Transverse colon (tissue), 4 donors: ENCODE measurements at regions not wholly inside any gene's neighbourhood (a gene's known extent, or its start where the extent isn't known, plus 50 kb on each side); places are given as distances from the start of the nearest gene placed in this dataset.

Experiments used
- DNase-seq: peaks from one replicate; pipeline ENCODE4 v3.0.0-alpha.2; 2019
- H3K27ac ChIP-seq, 4 donors: fragments of 200-600 bp; sonication (generic); 2 replicates each; pipeline ENCODE4 v1.5.1; 2016 to 2018; ENCODE audit warnings: inconsistent platforms in 4 of 4
- H3K27me3 ChIP-seq: fragments of 200-600 bp; sonication (generic); 2 replicates; pipeline ENCODE4 v1.5.1; 2017; ENCODE audit warnings: inconsistent platforms
- H3K36me3 ChIP-seq, 4 donors: fragments of 200-600 bp; sonication (generic); 2 replicates each; pipeline ENCODE4 v1.5.1; 2017 to 2019; ENCODE audit warnings: inconsistent platforms in 4 of 4
- H3K4me1 ChIP-seq, 4 donors: fragments of 200-600 bp; sonication (generic); 2 replicates each; pipeline ENCODE4 v1.5.1; 2017 to 2020; ENCODE audit warnings: inconsistent platforms in 4 of 4
- H3K4me3 ChIP-seq, 4 donors: fragments of 200-600 bp; sonication (generic); 1 replicate in 1 of 4; 2 replicates in 3 of 4; pipeline versions ENCODE4 v1.5.1 to v1.6.1; 2017 to 2019; ENCODE audit warnings: inconsistent platforms in 4 of 4
- H3K9me3 ChIP-seq, 2 donors: fragments of 200-600 bp; sonication (generic); 2 replicates each; pipeline ENCODE4 v1.5.1; 2017 to 2019; ENCODE audit warnings: inconsistent platforms in 2 of 2
- CTCF ChIP-seq, 5 experiments: fragments of 200-600 bp in 3 of 5; fragments of 450-650 bp in 2 of 5; sonication (generic) in 3 of 5; IDR thresholded peaks; 1 replicate in 2 of 5; 2 replicates in 3 of 5; pipeline ENCODE4 v1.5.1; 2016 to 2017; ENCODE audit warnings: antibody characterized with exemption in 5 of 5, inconsistent platforms in 3 of 5, mild to moderate bottlenecking in 2 of 5, moderate library complexity in 1 of 5
- EP300 ChIP-seq: sonication (generic); formaldehyde crosslinking; IDR thresholded peaks from one replicate; pipeline ENCODE4 v1.6.1; 2017; ENCODE audit warnings: antibody characterized with exemption, low read depth
- POLR2A ChIP-seq: fragments of 450-650 bp; IDR thresholded peaks from one replicate; pipeline ENCODE4 v1.6.1; 2016; ENCODE audit warnings: antibody characterized with exemption, mild to moderate bottlenecking, moderate library complexity
- POLR2AphosphoS5 ChIP-seq, 3 donors: sonication (generic); formaldehyde crosslinking; IDR thresholded peaks; one replicate each; pipeline ENCODE4 v1.6.1; 2016; ENCODE audit warnings: antibody characterized with exemption in 3 of 3
- WGBS, 2 donors: methylation state at CpG; one replicate each; pipeline ENCODE4 v1.1.5; 2018; ENCODE audit warnings: low coverage in 1 of 2; 5-methylcytosine and 5-hydroxymethylcytosine counted together
- in situ Hi-C, 4 donors: fragments of 200-750 bp; cut with MboI; loops; one replicate each; pipeline versions ENCODE4 v1.15.0 to v1.15.1; 2017; ENCODE audit warnings: low sequenced_read_pairs in 3 of 4, low pct_ligation_motif_present in 1 of 4, low pct_unique_long_range_greater_than_20kb in 1 of 4
- intact Hi-C: fragments of 100-400 bp; cut with DNase I; formaldehyde crosslinking; loops from one replicate; pipeline ENCODE4 v1.15.1; 2023; ENCODE audit warnings: low total_unique reads

- no peak overlapping the region for H3K27ac ChIP-seq
- DNase-seq: no peak
- no peak overlapping the region for H3K4me3 ChIP-seq
- TF ChIP-seq POLR2A (no peak), CTCF (IDR thresholded peaks at IDR 0.05) (no peak), POLR2AphosphoS5 (IDR thresholded peaks at IDR 0.05) (no peak), EP300 (no peak)
- intact Hi-C loops (loop anchor here (10.0 kb wide), 1 partner anchor 1064 kb away; no protein-coding TSS in a partner anchor), in situ Hi-C loops (no loop called here)
- no peaks in the 10 kb centered on the region for H3K4me1 ChIP-seq
- 41 to 56% methylated on average over 3 of the region's 3 CpGs for WGBS, 2 donors
- H3K9me3 ChIP-seq: no peaks in the 10 kb centered on the region
- H3K27me3 ChIP-seq: no peaks in the 10 kb centered on the region
- H3K36me3 ChIP-seq: no peaks in the 10 kb centered on the region
Measured at GRCh38 chr4:125760956-125761355, 446.2 kb downstream of the FAT4 start.

GRCh38 chr4:125762537-125762936 lies 447.8 kb downstream of the FAT4 start:
- Histone ChIP-seq H3K9me3 (no peaks in the 10 kb centered on the region), H3K27ac (no peak overlapping the region), H3K4me3 (no peak overlapping the region), H3K36me3 (no peaks in the 10 kb centered on the region), H3K27me3 (no peaks in the 10 kb centered on the region), H3K4me1 (no peaks in the 10 kb centered on the region)
- no peak for TF ChIP-seq POLR2AphosphoS5 (IDR thresholded peaks at IDR 0.05)
- TF ChIP-seq EP300: no peak
- TF ChIP-seq POLR2A: no peak
- no peak for TF ChIP-seq CTCF (IDR thresholded peaks at IDR 0.05)
- in situ Hi-C loops: no loop called here
- intact Hi-C loops: loop anchor here (10.0 kb wide), 1 partner anchor 1062 kb away; no protein-coding TSS in a partner anchor
- 56 to 57% methylated on average over 3 of the region's 3 CpGs for WGBS, 2 donors
- no peak for DNase-seq

GRCh38 chr4:125765941-125766340 lies 451.2 kb downstream of the FAT4 start:
- intact Hi-C loops: loop anchor here (10.0 kb wide), 1 partner anchor 1059 kb away; no protein-coding TSS in a partner anchor
- no peak for TF ChIP-seq CTCF (IDR thresholded peaks at IDR 0.05)
- TF ChIP-seq POLR2A: no peak
- no peak for TF ChIP-seq POLR2AphosphoS5 (IDR thresholded peaks at IDR 0.05)
- TF ChIP-seq EP300: no peak
- DNase-seq: no peak
- in situ Hi-C loops: no loop called here
- H3K27me3 ChIP-seq: no peaks in the 10 kb centered on the region
- H3K27ac ChIP-seq: no peak overlapping the region
- no peaks in the 10 kb centered on the region for H3K9me3 ChIP-seq
- H3K36me3 ChIP-seq: no peaks in the 10 kb centered on the region
- H3K4me1 ChIP-seq: no peaks in the 10 kb centered on the region
- no peak overlapping the region for H3K4me3 ChIP-seq

- intact Hi-C loops: no loop called here
- TF ChIP-seq POLR2AphosphoS5 (IDR thresholded peaks at IDR 0.05) (no peak), CTCF (IDR thresholded peaks at IDR 0.05) (no peak), EP300 (no peak), POLR2A (no peak)
- H3K27ac ChIP-seq: no peak overlapping the region
- no peak for DNase-seq
- H3K4me1 ChIP-seq: no peaks in the 10 kb centered on the region
- WGBS, 2 donors: 58 to 68% methylated on average over 6 of the region's 6 CpGs
- H3K4me3 ChIP-seq: no peak overlapping the region
- in situ Hi-C loops: no loop called here
- H3K27me3 ChIP-seq: no peaks in the 10 kb centered on the region
- H3K9me3 ChIP-seq: no peaks in the 10 kb centered on the region
- H3K36me3 ChIP-seq: no peaks in the 10 kb centered on the region
Measured at GRCh38 chr4:125770814-125771398, 456.2 kb downstream of the FAT4 start.
